GM03348 (cell line): ENCODE measurements at regions not wholly inside any gene's neighbourhood (a gene's known extent, or its start where the extent isn't known, plus 50 kb on each side); places are given as distances from the start of the nearest gene placed in this dataset.
"Not testable (repeated sequence)": the region's sequence is repeated elsewhere in the genome, so short reads cannot be mapped to it uniquely, and the experiment has no call there.

ENCODE experiments used
- DNase-seq: peaks from one replicate; pipeline ENCODE4 v3.0.0; 2012; ENCODE audit warnings: low spot score

DNA sequence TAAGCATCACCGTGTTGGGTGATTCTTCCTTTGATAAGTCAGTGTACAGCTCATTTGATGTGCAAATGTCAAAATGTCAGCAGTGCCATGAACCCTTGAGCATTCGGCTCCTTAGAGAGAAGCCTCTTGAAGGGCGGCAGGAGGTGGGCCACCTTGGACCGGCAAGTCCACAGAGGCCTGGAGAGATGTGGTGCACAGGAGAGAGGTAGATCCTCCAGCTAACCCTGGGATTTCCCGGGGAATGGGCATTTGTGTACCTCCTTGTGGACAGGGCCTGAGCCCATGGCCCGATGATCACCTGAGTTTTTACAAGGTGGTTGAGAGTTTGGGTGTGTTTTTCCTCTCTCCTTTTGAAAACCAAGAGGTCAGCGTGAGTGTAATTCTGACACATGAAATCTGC lies 133.2 kb upstream of the RCN1 start:
- DNase-seq, result no peak

DNA sequence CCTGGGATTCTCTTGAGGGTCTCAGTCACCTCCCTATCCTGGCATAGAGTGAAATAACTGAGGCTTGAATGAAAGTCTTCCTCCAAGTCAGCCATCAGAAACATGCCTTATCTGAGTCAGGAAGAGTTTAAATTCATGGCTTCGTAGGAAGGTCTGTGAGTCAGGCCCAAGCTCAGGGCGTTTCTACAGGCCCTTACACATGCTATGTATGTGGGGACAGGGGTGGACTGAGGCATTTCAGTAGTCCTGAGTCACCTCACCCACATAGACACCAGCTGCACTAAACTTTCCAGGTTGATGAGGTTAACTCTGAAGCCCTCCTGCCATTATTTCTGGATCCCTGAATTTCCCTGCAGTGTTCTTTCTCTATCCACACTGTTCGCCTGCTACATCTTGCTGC lies 134.6 kb upstream of the RCN1 start:
- DNase-seq, result no peak

DNA sequence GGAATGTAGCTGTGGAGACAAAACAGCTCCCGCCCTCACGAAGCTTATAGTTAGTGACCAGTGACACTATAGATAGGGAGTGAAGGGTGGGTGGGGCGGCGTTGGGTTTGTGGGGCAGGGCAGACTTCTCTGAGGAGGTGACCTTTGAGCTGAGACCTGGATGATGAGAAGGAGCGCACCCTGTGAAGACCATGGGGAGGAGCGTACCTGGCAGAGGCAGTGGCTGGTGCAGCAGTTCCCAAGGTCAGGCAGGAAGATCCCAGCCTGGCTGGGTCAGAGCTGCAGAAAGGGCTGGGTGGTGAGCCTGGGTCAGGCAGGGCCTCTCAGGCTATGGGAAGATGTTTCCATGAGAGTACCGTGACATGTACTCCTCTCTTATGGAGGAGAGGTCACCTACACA lies 135.0 kb upstream of the RCN1 start:
- DNase-seq, result no peak

DNA sequence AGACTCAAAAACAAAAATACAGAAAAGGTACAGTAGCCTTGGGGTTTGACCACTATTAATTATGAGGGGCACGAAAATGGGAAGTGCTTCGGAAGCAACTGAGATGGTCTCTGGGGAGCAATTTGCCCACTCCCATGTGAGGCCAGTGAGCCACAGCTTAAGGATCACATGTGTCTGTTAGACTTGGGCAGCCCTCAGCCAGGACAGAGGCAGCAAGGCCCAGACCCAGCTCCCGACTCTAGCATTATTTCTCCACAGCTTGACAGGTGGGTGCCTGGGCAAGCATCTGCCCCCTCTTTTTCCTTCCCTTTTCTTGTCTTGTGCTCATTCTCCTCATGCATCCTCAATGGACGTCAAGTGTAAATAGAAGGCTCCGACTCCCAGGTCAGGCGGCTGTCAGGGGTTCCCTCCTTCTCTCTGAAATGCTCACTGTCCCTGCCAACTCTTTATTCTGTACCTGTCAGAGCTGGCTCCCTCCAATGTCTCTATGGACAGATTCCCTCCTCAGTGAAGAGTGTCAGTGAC lies 137.0 kb upstream of the RCN1 start:
- no peak for DNase-seq

DNA sequence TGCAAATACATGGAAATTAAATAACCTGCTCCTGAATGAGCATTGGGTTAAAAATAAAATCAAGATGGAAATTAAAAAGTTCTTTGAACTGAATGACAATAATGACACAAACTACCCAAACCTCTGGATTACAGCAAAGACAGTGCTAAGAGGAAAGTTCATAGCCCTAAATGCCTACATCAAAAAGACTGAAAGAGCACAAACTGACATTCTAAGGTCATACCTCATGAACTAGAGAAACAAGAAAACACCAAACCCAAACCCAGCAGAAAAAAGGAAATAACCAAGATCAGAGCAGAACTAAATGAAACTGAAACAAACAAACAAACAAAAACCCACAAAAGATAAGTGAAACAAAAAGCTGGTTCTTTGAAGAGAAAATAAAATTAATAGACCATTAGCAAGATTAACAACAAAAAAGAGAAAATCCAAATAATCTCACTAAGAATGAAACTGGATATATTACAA lies 138.6 kb upstream of the PAX6 start:
- DNase-seq, result not testable (repeated sequence)

DNA sequence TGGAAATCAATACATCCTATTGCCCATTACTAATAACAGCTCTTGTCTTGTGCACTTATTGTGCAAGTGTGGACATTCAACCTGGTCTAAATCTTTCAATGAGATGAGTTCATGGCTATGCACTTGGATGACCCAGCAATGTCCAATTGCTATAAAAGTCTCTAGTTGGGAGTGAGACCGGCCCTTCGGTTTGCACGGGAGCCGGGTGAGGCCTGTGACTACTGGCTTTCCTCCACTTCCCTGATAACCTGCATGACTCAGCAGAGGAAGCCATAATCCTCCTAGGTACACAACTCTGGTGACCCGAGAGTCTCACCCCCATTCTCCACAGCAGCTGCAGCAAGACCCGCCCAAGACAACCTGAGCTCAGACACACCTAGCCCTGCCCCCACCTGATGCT lies 135.9 kb upstream of the PAX6 start:
- no peak for DNase-seq

DNA sequence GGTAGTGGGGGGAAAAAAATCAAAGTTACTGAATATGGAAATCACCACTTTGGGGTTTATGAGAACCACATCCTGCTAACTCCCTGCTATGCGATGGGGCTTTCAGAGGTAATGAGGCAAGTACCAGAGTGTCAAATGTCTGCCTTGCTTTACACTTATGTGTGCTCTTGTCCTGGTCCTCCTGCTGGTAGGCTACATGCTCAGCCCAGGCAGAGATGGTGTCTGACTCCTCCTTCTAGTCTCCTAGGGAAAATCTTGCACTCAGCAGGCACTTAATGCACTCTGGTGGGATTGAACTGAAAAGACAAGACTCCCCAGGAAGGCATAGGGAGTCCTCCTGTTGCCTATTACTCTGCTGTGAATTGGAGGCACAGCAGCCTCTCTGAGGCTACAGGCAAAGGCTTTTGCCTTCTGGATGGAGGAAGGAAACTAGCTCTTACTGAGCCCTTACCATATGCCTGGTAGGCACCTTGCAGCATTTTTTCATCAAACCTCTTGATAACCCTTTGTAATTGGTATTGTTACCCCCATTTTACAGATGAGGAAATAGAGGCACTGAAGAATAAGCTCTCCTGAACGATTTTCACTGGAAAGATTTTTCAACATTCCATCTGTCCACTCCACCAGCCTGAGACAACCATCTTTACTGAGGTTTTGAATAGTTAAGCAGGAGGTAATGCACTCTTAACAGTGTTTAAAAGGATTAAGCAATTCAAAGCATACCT lies 132.1 kb upstream of the PAX6 start:
- DNase-seq, result no peak

DNA sequence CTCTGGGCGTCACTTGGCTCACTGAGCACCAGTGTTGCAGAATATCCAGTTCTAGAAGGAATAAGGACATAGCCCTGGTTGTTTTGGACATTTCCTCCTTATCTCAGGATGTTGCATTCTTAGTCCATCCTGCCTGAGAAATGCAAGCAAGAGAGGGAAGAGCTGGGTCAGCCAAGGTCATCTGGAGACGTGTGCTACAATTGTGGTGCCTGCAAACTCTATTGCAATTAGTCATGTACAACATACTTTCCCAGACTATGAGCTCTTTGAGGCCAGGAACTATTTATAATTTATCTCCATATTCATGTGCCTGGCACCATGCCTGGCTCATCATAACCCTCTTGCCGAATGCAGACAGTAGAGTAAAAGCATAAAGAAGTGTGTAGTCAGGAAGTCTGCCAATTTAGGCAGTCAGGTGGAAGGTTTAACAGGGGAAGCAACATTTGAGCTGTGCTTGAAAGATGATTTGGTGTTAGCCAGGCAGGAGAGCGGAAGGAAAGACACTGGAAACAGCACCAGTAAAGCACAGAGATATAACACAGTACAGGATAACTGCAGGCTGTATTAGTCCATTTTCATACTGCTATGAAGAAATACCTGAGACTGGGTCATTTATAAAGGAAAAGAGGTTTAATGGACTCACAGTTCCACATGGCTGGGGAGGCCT lies 129.4 kb upstream of the PAX6 start:
- DNase-seq, result no peak

DNA sequence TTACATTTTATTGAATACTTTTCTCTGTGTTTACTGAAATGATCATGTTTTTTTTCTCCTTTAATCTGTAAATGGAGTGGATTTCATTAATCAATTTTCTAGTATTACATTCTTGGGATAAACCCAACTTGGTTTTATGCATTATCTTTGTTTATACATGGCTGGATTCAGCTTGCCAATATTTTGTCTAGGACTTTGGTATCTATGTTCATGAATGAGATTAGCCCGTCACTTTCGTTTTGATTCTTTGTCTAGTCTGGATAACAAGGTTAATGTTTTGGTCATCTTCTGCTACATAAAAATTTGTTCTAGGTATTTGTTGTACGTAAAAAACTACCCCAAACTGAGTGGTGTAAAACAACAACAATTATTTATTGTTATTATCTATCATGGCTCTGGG lies 127.9 kb upstream of the PAX6 start:
- no peak for DNase-seq

DNA sequence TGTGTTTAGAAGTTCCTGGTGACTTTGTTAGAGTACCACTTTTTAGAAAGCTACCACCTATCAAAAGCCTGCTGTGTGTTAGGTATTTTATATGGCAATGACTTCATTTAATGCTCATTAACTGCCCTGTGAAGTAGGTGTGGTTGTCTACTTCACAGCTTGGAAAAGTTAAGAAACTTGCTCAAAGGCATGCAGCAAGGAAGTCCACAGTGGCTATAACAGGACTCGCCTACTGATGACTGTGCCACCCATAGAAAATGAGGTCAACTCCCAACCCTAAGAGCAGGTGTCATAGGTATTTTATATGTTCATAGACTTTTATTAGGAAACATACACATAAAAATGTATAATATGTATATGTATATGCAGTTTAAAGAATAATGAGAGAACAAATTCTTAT lies 125.2 kb upstream of the PAX6 start:
- no peak for DNase-seq

DNA sequence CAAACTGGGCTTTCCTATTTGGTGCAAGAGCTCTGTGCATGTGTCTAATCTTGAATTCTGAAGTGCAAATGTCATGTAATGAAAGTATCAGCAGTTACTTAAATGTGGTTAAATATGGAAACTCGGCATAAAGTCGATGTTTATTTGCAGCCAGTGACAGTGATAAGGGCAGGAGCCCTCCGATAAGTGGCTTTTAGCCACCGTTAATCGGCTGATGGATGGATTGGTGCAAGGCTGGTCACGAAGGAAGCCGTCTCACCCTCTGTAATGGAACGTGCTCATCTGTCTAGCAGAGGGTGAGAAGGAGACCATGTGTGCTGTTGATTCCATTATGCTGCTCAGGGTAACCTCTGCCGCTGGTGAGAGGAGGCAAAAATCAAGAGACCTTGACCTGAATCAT lies 121.8 kb upstream of the PAX6 start:
- DNase-seq, result no peak

DNA sequence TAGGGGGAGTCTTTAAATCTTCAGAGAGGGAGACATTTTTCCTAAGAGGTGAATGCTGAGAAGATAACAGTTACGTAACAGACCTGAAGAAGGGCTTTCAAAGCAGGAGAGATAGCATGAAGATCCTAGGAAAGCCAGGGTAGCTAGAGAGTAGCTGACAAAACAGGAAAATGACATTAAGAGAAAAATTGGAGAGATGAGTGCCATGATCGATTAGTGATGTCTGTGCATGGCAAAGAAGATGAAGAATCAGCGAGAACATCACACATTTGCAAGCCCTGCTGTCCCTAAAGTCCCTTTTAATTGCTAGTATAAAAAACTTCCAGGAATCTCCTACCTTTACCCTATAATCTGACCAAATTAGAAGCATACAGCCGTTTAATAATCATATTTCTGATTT lies 116.9 kb upstream of the PAX6 start:
- no peak for DNase-seq

DNA sequence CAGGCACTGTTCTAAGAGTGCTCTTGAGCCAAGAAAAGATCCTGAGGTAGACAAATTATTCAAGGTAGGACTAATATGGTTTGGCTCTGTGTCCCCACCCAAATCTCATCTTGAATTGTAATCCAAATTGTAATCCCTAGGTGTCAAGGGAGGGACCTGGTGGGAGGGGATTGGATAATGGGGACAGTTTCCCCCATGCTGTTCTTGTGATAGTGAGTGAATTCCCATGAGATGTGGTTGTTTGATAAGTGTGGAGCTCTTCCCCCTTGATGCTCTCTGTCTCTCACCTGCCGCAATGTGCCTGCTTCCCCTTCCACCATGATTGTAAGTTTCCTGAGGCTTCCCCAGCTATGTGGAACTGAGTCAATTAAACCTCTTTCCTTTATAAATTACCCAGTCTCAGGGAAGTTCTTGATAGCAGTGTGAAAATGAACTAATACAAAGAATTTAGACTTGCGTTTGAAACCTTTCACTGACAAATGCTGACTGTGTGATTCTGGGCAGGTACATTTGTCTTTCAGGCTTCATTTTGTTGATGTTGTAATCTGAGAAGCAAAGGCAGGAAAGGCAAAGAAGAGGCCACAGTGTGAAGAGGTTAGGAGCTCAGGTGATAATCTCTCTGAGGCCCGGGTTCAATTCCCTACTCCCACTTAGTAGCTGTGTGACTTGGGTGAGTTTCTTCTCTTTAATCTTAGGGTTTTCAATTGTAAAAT lies 115.8 kb upstream of the PAX6 start:
- DNase-seq, result no peak

DNA sequence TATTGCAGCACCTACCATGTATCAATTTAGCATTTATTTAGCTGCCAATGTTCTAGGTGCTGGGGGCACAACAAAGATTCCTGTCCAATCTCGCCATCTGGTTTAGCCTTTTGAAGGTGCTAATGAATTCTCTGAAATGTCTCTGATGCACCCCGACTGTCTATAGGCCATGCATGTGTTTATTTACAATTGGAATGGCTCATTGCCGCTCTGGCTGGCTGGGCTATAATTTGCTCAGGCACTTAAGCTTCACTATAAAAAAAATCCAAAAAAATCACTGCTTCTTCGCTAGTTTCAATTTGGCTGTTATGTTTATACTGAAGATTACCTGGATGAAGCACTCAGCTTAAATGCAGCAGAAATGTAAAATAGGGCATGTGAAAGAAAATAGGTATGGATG lies 115.0 kb upstream of the PAX6 start:
- DNase-seq, result no peak

DNA sequence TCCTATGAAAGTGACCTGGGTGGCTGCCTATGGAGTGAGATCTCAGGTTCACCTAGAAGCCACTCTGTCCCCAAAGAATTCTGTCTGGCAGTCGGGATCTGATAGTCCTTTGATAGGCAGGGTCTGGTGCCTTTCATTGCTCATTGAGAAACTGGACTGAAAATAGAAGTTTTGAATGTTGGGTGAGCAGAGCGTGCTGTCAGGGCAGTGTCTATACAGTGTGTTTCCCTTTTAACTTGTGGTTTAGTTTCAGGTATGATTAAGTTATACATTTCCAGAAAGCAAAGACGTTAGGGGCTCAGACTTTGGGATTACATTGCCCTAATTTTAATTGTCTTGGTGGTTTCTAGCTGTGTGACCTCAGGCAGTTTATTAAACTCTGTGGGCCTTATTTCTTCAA lies 111.3 kb upstream of the PAX6 start:
- DNase-seq, result no peak

DNA sequence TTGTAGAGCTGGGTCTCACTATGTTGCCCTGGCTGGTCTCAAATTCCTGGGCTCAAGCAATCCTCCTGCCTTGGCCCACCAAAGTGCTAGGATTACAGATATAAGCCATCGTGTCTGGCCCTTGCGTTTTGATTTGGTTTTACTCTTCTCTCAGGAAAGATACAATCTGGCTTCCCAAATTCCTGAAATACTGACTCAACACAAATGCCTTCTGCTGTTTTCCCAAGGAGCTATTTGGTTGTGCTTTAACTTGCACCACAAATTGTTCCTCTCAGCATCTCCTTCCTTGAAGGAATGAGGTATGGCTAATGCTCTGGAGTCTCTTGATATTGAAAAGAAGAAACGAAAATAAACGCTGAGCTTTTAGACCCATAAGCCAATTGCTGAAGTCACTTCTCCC lies 110.0 kb upstream of the PAX6 start:
- peak; percentile 41 for DNase-seq

DNA sequence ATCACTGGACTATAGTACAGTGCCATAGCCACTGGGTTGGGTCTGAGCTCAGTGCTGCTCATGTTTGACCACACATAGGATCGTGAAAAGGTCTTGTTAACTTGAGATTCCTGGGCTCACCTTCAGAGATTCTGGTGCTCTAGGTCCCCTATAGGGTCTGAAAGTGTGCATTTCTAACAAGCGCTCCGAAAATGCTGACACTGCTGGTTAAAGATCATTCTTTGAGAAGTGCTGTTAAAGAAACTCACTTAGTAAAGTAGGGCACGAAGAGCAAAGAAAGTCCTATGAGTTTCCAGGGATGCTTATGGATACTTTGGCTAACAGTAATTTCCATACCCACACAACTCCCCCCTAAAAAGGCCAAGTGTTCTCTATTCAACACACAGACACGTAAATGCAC lies 108.1 kb upstream of the PAX6 start:
- no peak for DNase-seq

DNA sequence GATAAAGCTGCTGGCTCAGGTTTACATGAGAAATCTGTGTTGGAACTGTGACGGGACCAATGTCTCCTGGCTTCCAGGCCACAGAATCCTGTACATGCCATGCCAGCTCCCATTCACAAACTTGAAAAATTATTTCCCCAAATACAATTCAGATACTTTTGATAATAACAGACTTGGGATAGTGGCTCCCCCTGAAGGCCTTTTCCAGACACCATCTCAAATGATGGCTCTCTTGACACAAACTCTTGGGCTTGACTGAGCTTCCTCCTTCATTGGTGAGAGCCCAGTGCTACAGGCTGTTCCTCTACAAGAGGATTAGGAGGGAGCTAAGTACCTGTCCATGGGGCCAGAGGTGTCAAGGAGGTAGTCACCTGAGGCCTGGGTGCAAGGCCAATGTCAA lies 104.7 kb upstream of the PAX6 start:
- DNase-seq, result no peak

DNA sequence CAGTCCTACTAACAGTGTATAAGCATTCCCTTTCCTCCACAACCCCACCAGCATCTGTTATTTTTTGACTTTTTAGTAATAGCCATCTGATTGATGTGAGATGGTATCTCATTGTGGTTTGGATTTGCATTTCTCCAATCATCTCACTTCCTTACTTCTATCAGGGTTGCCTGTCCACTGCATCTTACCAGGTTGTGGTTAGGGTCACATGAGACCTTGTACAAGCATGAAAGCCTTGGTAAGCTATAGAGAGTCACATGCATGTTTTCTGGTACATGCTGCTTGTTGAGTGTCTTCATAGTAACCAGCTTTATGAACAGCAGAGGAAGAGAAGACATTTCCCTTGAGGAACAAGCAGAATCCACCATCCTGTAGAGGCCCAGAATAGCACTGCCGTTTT lies 102.9 kb upstream of the PAX6 start:
- no peak for DNase-seq

DNA sequence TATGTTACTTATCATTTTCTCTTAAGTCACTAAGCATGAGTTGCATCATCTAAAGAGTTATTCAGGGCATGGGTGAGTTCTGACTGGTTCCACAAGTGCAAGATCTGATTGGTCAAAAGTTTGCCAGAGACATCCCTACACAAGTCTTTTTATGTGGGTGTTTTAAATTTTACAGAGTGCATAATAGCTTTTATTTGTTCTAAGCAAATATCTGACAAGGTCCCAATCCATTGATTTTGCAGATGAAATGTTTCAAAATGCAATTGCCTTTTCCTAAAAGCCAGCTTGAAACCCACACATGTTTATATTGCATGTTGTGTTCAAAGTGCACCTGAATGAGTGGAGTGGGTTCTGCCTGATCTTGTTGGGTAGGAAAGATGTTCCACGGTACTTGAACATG lies 101.7 kb upstream of the PAX6 start:
- no peak for DNase-seq

DNA sequence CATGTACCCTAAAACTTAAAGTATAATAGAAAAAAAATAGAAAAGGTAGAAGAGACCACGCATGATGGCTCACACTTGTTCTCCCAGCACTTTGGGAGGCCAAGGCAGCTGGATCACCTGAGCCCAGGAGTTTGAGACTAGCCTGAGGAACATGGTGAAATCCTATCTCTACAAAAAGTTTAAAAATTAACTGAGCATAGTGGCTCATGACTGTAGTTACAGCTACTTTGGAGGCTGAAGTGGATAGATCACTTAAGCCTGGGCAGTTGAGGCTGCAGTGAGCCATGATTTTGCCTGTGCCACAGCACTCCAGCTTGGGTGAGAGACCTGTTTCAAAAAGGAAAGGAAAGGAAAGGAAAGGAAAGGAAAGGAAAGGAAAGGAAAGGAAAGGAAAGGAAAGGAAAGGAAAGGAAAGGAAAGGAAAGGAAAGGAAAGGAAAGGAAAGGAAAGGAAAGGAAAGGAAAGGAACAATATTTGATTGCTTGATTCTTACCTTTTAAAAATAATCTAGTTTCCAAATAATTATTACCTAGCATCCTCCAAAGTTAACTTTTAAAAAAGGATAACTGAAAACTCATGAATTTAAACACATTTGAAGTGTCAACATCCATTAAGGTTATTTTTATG lies 99.9 kb upstream of the PAX6 start:
- no peak for DNase-seq

DNA sequence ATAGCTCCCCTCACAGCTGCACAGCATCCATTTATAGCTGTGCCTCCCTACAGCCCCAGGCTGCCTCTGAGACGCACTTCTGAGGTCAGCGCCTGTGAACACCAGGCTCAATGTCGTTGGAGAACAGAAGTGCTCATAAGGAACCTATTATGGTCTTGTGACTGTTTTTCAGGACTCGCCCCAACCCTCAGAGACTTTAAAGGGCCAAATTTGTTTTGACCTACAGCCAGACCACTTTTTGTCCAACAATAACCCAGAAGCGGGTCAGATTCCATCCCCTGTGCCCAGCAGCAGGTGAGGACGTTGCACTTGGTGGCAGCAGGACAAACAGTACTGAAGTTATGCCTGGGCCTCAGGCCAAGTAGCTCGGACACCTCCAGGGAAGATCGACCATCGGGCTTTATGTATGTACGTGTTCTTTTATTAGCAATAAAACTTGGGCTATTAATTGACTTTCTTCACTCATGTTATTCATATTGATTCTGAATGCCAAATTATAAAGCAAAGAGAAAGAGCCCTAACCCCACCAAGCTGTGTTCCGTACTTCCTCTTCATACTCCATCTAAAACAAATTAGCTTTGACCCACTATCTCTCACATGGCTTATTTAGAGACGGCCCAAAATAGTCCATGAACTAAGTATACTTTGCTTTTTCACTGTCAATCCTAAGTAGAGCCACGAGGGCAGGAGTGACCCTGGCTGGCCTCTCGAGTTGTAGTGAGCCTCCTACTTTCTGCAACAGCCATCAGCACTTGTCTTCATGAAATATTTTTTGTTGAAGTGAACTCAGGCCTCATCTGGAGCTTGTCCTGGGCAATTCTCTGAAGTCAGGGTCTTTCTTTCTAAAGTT lies 92.3 kb upstream of the PAX6 start:
- DNase-seq, result no peak
